ENCODE measurements at regions not wholly inside any gene's neighbourhood (a gene's known extent, or its start where the extent isn't known, plus 50 kb on each side); places are given as distances from the start of the nearest gene placed in this dataset.
A peak's percentile ranks its signal among the peaks of the same experiment; 100 is the strongest.

DNA sequence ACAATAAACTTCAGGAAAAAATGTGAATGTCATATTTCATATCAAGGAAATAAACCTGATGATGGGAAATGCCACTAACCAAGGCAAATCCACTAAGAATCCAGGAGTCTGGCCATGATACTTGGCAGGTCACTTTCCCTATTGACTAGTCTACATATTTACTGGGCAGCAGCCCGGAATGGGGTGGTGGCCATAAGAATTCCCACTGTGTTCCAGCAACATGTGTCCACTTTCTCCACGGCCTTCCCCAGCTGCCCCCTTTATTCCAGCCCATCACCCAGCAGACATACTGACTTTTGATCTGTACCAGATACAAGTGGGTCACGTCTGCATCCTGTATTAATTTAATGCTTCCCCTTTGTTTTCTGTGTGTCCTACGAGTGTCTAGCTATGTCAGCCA, 234.5 kb upstream of the PRDM1 start:
- Histone ChIP-seq H2AFZ (ENCODE audit: insufficient read depth, low read depth, low read length, poor library complexity, severe bottlenecking) (no peak overlapping the region), H3K27ac (ENCODE audit: low read depth in 1 of 2, low read length in 2 of 2) (no peak overlapping the region), H3K4me3 (replicated peaks in 1 of 3; ENCODE audit: low read depth in 2 of 3, low read length in 3 of 3) (no peak overlapping the region), H3K36me3 (replicated peaks in 1 of 2; ENCODE audit: control insufficient read depth in 1 of 2, insufficient read depth in 2 of 2, low read length in 2 of 2) (no peaks in the 10 kb centered on the region), H3K9ac (ENCODE audit: insufficient read depth, low read length, poor library complexity, severe bottlenecking) (no peak overlapping the region), H3K9me3 (replicated peaks in 1 of 2; ENCODE audit: control insufficient read depth in 1 of 2, insufficient read depth in 1 of 2, low read length in 2 of 2) (no peaks in the 10 kb centered on the region), H3K4me2 (replicated peaks; ENCODE audit: extremely low read depth, low read length, poor library complexity, severe bottlenecking) (no peak overlapping the region), H3K79me2 (ENCODE audit: insufficient read depth, low read length) (no peaks in the 10 kb centered on the region), H4K20me1 (ENCODE audit: insufficient read depth, low read length) (no peaks in the 10 kb centered on the region), H3K4me1 (ENCODE audit: control insufficient read depth in 1 of 2, insufficient read depth in 2 of 2, low read length in 2 of 2) (no peaks in the 10 kb centered on the region), H3K27me3 (ENCODE audit: control insufficient read depth in 2 of 2, insufficient read depth in 2 of 2, low read length in 2 of 2) (no peaks in the 10 kb centered on the region)
- Mint-ChIP-seq H3K27me3 (ENCODE audit: low read depth in 3 of 3) (peaks cover 0 to 1% (median 0%) of the 10 kb centered on the region in 3 donors), H3K36me3 (no peaks in the 10 kb centered on the region), H3K27ac (no peak overlapping the region), H3K9me3 (peaks cover 0 to 8% (median 4%) of the 10 kb centered on the region in 7 donors), H3K4me1 (peaks cover 4% of the 10 kb centered on the region), H3K4me3 (no peak overlapping the region)
- TF ChIP-seq, protein P1, sequence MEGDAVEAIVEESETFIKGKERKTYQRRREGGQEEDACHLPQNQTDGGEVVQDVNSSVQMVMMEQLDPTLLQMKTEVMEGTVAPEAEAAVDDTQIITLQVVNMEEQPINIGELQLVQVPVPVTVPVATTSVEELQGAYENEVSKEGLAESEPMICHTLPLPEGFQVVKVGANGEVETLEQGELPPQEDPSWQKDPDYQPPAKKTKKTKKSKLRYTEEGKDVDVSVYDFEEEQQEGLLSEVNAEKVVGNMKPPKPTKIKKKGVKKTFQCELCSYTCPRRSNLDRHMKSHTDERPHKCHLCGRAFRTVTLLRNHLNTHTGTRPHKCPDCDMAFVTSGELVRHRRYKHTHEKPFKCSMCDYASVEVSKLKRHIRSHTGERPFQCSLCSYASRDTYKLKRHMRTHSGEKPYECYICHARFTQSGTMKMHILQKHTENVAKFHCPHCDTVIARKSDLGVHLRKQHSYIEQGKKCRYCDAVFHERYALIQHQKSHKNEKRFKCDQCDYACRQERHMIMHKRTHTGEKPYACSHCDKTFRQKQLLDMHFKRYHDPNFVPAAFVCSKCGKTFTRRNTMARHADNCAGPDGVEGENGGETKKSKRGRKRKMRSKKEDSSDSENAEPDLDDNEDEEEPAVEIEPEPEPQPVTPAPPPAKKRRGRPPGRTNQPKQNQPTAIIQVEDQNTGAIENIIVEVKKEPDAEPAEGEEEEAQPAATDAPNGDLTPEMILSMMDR (IDR thresholded peaks at IDR 0.05) = no peak
- no peak for DNase-seq
- 78% methylated on average over 3 of the region's 4 CpGs for WGBS (ENCODE audit: insufficient coverage)
- intact Hi-C loops (cut with micrococcal nuclease) = no loop called here

DNA sequence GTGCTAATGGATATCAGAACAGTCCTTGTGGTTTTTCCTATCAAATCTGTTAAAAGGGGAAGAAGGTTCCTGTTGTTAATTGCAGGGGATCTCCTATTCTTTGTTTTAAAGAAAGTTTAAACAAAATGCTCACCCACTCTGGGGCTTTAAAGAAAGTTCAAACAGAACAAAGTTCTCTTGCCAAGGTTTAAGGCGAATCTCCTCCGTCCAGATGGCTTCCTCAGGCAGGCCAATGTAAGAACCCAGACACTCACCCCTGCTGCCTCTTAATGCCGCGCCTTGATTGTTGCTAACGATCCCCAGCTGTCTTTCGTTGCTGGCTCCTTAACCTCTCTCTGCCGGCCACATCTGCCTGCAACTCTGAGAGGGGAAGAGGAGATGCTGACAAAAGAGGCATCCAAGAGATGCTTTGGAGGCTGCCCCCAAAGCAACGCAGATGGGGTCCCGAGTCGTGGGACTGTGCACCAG, 235.0 kb upstream of the PRDM1 start:
- Histone ChIP-seq H3K27ac (ENCODE audit: low read depth in 1 of 2, low read length in 2 of 2) (no peak overlapping the region), H3K79me2 (ENCODE audit: insufficient read depth, low read length) (no peaks in the 10 kb centered on the region), H3K9ac (ENCODE audit: insufficient read depth, low read length, poor library complexity, severe bottlenecking) (no peak overlapping the region), H3K27me3 (ENCODE audit: control insufficient read depth in 2 of 2, insufficient read depth in 2 of 2, low read length in 2 of 2) (no peaks in the 10 kb centered on the region), H3K9me3 (replicated peaks in 1 of 2; ENCODE audit: control insufficient read depth in 1 of 2, insufficient read depth in 1 of 2, low read length in 2 of 2) (no peaks in the 10 kb centered on the region), H3K4me1 (ENCODE audit: control insufficient read depth in 1 of 2, insufficient read depth in 2 of 2, low read length in 2 of 2) (no peaks in the 10 kb centered on the region), H4K20me1 (ENCODE audit: insufficient read depth, low read length) (no peaks in the 10 kb centered on the region), H3K4me3 (replicated peaks in 1 of 3; ENCODE audit: low read depth in 2 of 3, low read length in 3 of 3) (no peak overlapping the region), H3K4me2 (replicated peaks; ENCODE audit: extremely low read depth, low read length, poor library complexity, severe bottlenecking) (no peak overlapping the region), H3K36me3 (replicated peaks in 1 of 2; ENCODE audit: control insufficient read depth in 1 of 2, insufficient read depth in 2 of 2, low read length in 2 of 2) (no peaks in the 10 kb centered on the region), H2AFZ (ENCODE audit: insufficient read depth, low read depth, low read length, poor library complexity, severe bottlenecking) (no peak overlapping the region)
- peaks cover 4% of the 10 kb centered on the region for H3K4me1 Mint-ChIP-seq
- TF ChIP-seq, protein P1 (IDR thresholded peaks at IDR 0.05) = no peak
- intact Hi-C loops (cut with micrococcal nuclease) = no loop called here
- no peak overlapping the region for H3K4me3 Mint-ChIP-seq
- peaks cover 0 to 8% (median 4%) of the 10 kb centered on the region in 7 donors for H3K9me3 Mint-ChIP-seq
- peaks cover 0 to 1% (median 0%) of the 10 kb centered on the region in 3 donors for H3K27me3 Mint-ChIP-seq (ENCODE audit: low read depth in 3 of 3)
- no peaks in the 10 kb centered on the region for H3K36me3 Mint-ChIP-seq
- 93% methylated on average over 2 of the region's 10 CpGs for WGBS (ENCODE audit: insufficient coverage)
- H3K27ac Mint-ChIP-seq = peak overlapping the region in 1 of 7 donors; percentile 31
- no peak for DNase-seq
